PC-9 (cell line): ENCODE measurements at regions not wholly inside any gene's neighbourhood (a gene's known extent, or its start where the extent isn't known, plus 50 kb on each side); places are given as distances from the start of the nearest gene placed in this dataset.

Experiments used
- BruUV-seq: library from RNA; stranded (reverse); fragments of 400-500 nt; replicated peaks from 2 replicates; lab custom pipeline; 2021; lab: Mats Ljungman, UMichigan
- CTCF ChIA-PET: fragments of 300-600 bp; sonication (Branson Sonifier 250); formaldehyde crosslinking; loops from one replicate; lab custom pipeline; 2022; ENCODE audit warnings: antibody characterized with exemption; lab: Charles Lee
- POLR2A ChIA-PET: fragments of 300-600 bp; sonication (Branson Sonifier 250); formaldehyde crosslinking; loops from one replicate; lab custom pipeline; 2022; ENCODE audit warnings: antibody characterized with exemption; ENCODE audit not compliant: unreplicated experiment; lab: Charles Lee
- DNase-seq, 2 experiments: peaks; one replicate each; pipeline versions ENCODE4 v3.0.0 to v3.0.0-alpha.2; 2015 to 2022; ENCODE audit warnings: mixed read lengths in 1 of 2
- H2AFZ ChIP-seq: fragments of 200-600 bp; sonication (generic); 2 replicates; pipeline ENCODE4 v1.8.1; 2017; ENCODE audit warnings: antibody characterized with exemption
- H3F3A ChIP-seq: fragments of 200-600 bp; sonication (generic); 2 replicates; pipeline ENCODE4 v1.8.1; 2017; ENCODE audit warnings: antibody characterized with exemption, mild to moderate bottlenecking, low read depth; ENCODE audit not compliant: insufficient read depth
- H3K27ac ChIP-seq: fragments of 200-600 bp; sonication (generic); 2 replicates; pipeline ENCODE4 v1.6.1; 2016; ENCODE audit warnings: mixed run types
- H3K27me3 ChIP-seq: fragments of 200-600 bp; sonication (generic); 2 replicates; pipeline ENCODE4 v1.6.1; 2016; ENCODE audit warnings: low read depth, mixed run types; ENCODE audit not compliant: insufficient read depth
- H3K36me3 ChIP-seq: fragments of 200-600 bp; sonication (generic); 2 replicates; pipeline ENCODE4 v1.6.1; 2016; ENCODE audit warnings: low read depth, mixed run types
- H3K4me1 ChIP-seq: fragments of 200-600 bp; sonication (generic); replicated peaks from 2 replicates; pipeline ENCODE4 v1.6.1; 2016; ENCODE audit warnings: mixed run types; ENCODE audit not compliant: insufficient read depth
- H3K4me2 ChIP-seq: fragments of 200-600 bp; sonication (generic); 2 replicates; pipeline ENCODE4 v1.6.1; 2017; ENCODE audit warnings: mixed run types
- H3K4me3 ChIP-seq: fragments of 200-600 bp; sonication (generic); 2 replicates; pipeline ENCODE4 v1.6.1; 2016; ENCODE audit warnings: mixed run types
- H3K79me2 ChIP-seq: fragments of 200-600 bp; sonication (generic); 2 replicates; pipeline ENCODE4 v1.6.1; 2017; ENCODE audit warnings: low read depth, mixed run types
- H3K9me2 ChIP-seq: fragments of 200-600 bp; sonication (generic); 2 replicates; pipeline ENCODE4 v1.8.1; 2017; ENCODE audit warnings: mild to moderate bottlenecking; ENCODE audit not compliant: insufficient read depth
- H3K9me3 ChIP-seq: fragments of 200-600 bp; sonication (generic); 2 replicates; pipeline ENCODE4 v1.8.1; 2016; ENCODE audit warnings: low read depth; ENCODE audit not compliant: insufficient read depth
- H4K20me1 ChIP-seq: fragments of 200-600 bp; sonication (generic); 2 replicates; pipeline ENCODE4 v1.8.1; 2017; ENCODE audit not compliant: insufficient read depth
- CTCF ChIP-seq: fragments of 200-600 bp; sonication (generic); conservative IDR thresholded peaks from 2 replicates; pipeline ENCODE4 v1.6.1; 2017; ENCODE audit warnings: mixed run types, antibody characterized with exemption, mild to moderate bottlenecking, moderate library complexity
- EZH2 ChIP-seq: fragments of 200-600 bp; sonication (generic); IDR thresholded peaks from 2 replicates; pipeline ENCODE4 v1.8.0; 2017; ENCODE audit warnings: antibody characterized with exemption, low read depth
- intact Hi-C: fragments of 100-400 bp; cut with micrococcal nuclease; formaldehyde crosslinking; loops from one replicate; pipeline ENCODE4 v1.10.0; 2022; ENCODE audit not compliant: unreplicated experiment

- H3K9me3 ChIP-seq = peaks cover 61% of the 10 kb centered on the region
- TF ChIP-seq CTCF (no peak), EZH2 (no peak)
- POLR2A ChIA-PET = no interaction called here
- H2AFZ ChIP-seq = no peak overlapping the region
- no TSS peak for BruUV-seq
- no peaks in the 10 kb centered on the region for H4K20me1 ChIP-seq
- H3K9me2 ChIP-seq = no peaks in the 10 kb centered on the region
- H3K4me3 ChIP-seq = no peak overlapping the region
- H3K79me2 ChIP-seq = peaks cover 12% of the 10 kb centered on the region
- CTCF ChIA-PET = no interaction called here
- intact Hi-C loops = no loop called here
- H3K4me1 ChIP-seq = peaks cover 43% of the 10 kb centered on the region
- DNase-seq = no peak
- no peak overlapping the region for H3K27ac ChIP-seq
- peaks cover 52% of the 10 kb centered on the region for H3F3A ChIP-seq
- H3K27me3 ChIP-seq = no peaks in the 10 kb centered on the region
- H3K4me2 ChIP-seq = no peak overlapping the region
- H3K36me3 ChIP-seq = no peaks in the 10 kb centered on the region
Observed at GRCh38 chr11:122183933-122184332, 67.9 kb upstream of the BLID start.

- peaks cover 32% of the 10 kb centered on the region for H3K79me2 ChIP-seq
- H3F3A ChIP-seq = peaks cover 37% of the 10 kb centered on the region
- no peaks in the 10 kb centered on the region for H3K27me3 ChIP-seq
- H3K4me3 ChIP-seq = no peak overlapping the region
- BruUV-seq = no TSS peak
- ChIA-PET POLR2A (no interaction called here), CTCF (no interaction called here)
- H2AFZ ChIP-seq = no peak overlapping the region
- H3K9me2 ChIP-seq = no peaks in the 10 kb centered on the region
- no peak overlapping the region for H3K4me2 ChIP-seq
- no peak for DNase-seq
- H3K36me3 ChIP-seq = peaks cover 10% of the 10 kb centered on the region
- H3K27ac ChIP-seq = peak overlapping the region; percentile 97
- peaks cover 47% of the 10 kb centered on the region for H3K9me3 ChIP-seq
- intact Hi-C loops = no loop called here
- no peaks in the 10 kb centered on the region for H4K20me1 ChIP-seq
- TF ChIP-seq EZH2 = no peak
- TF ChIP-seq CTCF = no peak
- H3K4me1 ChIP-seq = peaks cover 47% of the 10 kb centered on the region
Observed at GRCh38 chr11:122181893-122182292, 65.9 kb upstream of the BLID start.

GRCh38 chr11:122181372-122181771 lies 65.4 kb upstream of the BLID start:
- POLR2A ChIA-PET = no interaction called here
- peaks cover 52% of the 10 kb centered on the region for H3K4me1 ChIP-seq

More at GRCh38 chr11:122181372-122181771, 65.4 kb upstream of the BLID start:
- DNase-seq = no peak
- H3K4me2 ChIP-seq = peak overlapping the region; percentile 81
- CTCF ChIA-PET = no interaction called here
- no peaks in the 10 kb centered on the region for H3K27me3 ChIP-seq
- peaks cover 15% of the 10 kb centered on the region for H3K36me3 ChIP-seq
- TF ChIP-seq EZH2 (no peak), CTCF (no peak)
- H3K9me3 ChIP-seq = peaks cover 42% of the 10 kb centered on the region
- H3K79me2 ChIP-seq = peaks cover 38% of the 10 kb centered on the region
- intact Hi-C loops = no loop called here
- BruUV-seq = no TSS peak
- H4K20me1 ChIP-seq = no peaks in the 10 kb centered on the region
- H2AFZ ChIP-seq = no peak overlapping the region
- peak overlapping the region; percentile 97 for H3K27ac ChIP-seq
- no peaks in the 10 kb centered on the region for H3K9me2 ChIP-seq
- H3K4me3 ChIP-seq = peak overlapping the region; percentile 64; the same call in 1 of the 2 replicates
- H3F3A ChIP-seq = peaks cover 32% of the 10 kb centered on the region
